GM13977 (cell line): ENCODE measurements at regions not wholly inside any gene's neighbourhood (a gene's known extent, or its start where the extent isn't known, plus 50 kb on each side); places are given as distances from the start of the nearest gene placed in this dataset.
"Not testable (repeated sequence)": the region's sequence is repeated elsewhere in the genome, so short reads cannot be mapped to it uniquely, and the experiment has no call there.

ENCODE experiments used
- DNase-seq: peaks from one replicate; pipeline ENCODE4 v3.0.0; 2012; ENCODE audit warnings: low spot score
- CTCF ChIP-seq: IDR thresholded peaks from 2 replicates; pipeline ENCODE4 v1.5.1; 2012; ENCODE audit warnings: mild to moderate bottlenecking, control low read depth; ENCODE audit not compliant: insufficient read depth; ENCODE audit errors: extremely low read depth, missing control alignments
- in situ Hi-C: fragments of 300-500 bp; cut with MboI; formaldehyde crosslinking; loops from one replicate; pipeline ENCODE4 v1.12.0; 2022; ENCODE audit warnings: low sequenced_read_pairs, low pct_unique_long_range_greater_than_20kb, mixed read lengths, inconsistent platforms; ENCODE audit not compliant: unreplicated experiment

- DNase-seq = no peak
- no peak for TF ChIP-seq CTCF
- in situ Hi-C loops = no loop called here
These were observed 223.4 kb downstream of the TLE3 start for GRCh38 chr15:69874321-69874720.

GRCh38 chr15:69876064-69876940 lies 221.4 kb downstream of the TLE3 start:
- DNase-seq = no peak
- in situ Hi-C loops = no loop called here
- no peak for TF ChIP-seq CTCF

GRCh38 chr15:69879963-69880362 lies 217.8 kb downstream of the TLE3 start:
- DNase-seq, in situ Hi-C loops: not testable (repeated sequence)

GRCh38 chr15:69880571-69881301 lies 217.0 kb downstream of the TLE3 start:
- no peak for DNase-seq
- in situ Hi-C loops = no loop called here
- no peak for TF ChIP-seq CTCF

- DNase-seq = peak; percentile 23
- in situ Hi-C loops = no loop called here
- TF ChIP-seq CTCF = no peak
These were observed 216.4 kb downstream of the TLE3 start for GRCh38 chr15:69881302-69881670.

- no peak for TF ChIP-seq CTCF
- in situ Hi-C loops = no loop called here
- peak; percentile 46 for DNase-seq
These were observed 216.0 kb downstream of the TLE3 start for GRCh38 chr15:69881766-69882165.

- in situ Hi-C loops = no loop called here
- TF ChIP-seq CTCF = no peak
- no peak for DNase-seq
These were observed 214.4 kb downstream of the TLE3 start for GRCh38 chr15:69883306-69883705.
